Hepatocyte (in vitro differentiated cells): ENCODE measurements at regions not wholly inside any gene's neighbourhood (a gene's known extent, or its start where the extent isn't known, plus 50 kb on each side); places are given as distances from the start of the nearest gene placed in this dataset.

Experiments used
- EZH2 ChIP-seq: fragments of 200-600 bp; sonication (generic); IDR thresholded peaks from 2 replicates; pipeline ENCODE4 v1.6.1; 2016; ENCODE audit warnings: antibody characterized with exemption, mild to moderate bottlenecking, borderline replicate concordance
- EZH2phosphoT487 ChIP-seq: fragments of 200-600 bp; sonication (generic); IDR thresholded peaks from one replicate; pipeline ENCODE4 v1.6.1; 2018; ENCODE audit warnings: antibody characterized with exemption, mild to moderate bottlenecking, low read depth, moderate library complexity; ENCODE audit not compliant: unreplicated experiment, severe bottlenecking
- TF ChIP-seq, protein P1 (sequence below): fragments of 200-600 bp; sonication (generic); IDR thresholded peaks from 2 replicates; pipeline ENCODE4 v1.5.1; 2016; ENCODE audit warnings: antibody characterized with exemption, mild to moderate bottlenecking; ENCODE audit not compliant: poor library complexity

DNA sequence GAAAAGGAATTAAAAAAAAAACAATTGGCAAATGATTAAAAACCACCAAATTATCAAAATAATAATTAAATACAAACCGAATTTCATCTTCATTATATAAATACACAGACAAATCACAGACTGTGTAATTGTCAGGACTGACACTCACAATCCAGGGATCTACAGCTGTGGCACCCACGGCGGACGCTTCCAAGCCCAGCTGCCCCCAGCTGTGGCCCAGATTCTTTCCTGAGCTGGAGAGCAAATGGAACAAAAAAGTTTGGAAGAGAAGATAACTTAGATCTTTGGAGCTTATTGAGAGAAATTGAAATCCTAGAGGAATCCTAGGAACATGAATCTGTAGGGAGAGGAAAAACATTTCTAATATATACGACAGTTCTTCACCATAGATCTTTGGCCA lies 316.1 kb downstream of the OTUD1 start:
- TF ChIP-seq, protein P1, sequence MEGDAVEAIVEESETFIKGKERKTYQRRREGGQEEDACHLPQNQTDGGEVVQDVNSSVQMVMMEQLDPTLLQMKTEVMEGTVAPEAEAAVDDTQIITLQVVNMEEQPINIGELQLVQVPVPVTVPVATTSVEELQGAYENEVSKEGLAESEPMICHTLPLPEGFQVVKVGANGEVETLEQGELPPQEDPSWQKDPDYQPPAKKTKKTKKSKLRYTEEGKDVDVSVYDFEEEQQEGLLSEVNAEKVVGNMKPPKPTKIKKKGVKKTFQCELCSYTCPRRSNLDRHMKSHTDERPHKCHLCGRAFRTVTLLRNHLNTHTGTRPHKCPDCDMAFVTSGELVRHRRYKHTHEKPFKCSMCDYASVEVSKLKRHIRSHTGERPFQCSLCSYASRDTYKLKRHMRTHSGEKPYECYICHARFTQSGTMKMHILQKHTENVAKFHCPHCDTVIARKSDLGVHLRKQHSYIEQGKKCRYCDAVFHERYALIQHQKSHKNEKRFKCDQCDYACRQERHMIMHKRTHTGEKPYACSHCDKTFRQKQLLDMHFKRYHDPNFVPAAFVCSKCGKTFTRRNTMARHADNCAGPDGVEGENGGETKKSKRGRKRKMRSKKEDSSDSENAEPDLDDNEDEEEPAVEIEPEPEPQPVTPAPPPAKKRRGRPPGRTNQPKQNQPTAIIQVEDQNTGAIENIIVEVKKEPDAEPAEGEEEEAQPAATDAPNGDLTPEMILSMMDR, result no peak
- no peak for TF ChIP-seq EZH2
- TF ChIP-seq EZH2phosphoT487, result no peak
